HG02870 (cell line): ENCODE measurements at regions not wholly inside any gene's neighbourhood (a gene's known extent, or its start where the extent isn't known, plus 50 kb on each side); places are given as distances from the start of the nearest gene placed in this dataset.

Experiments
- ATAC-seq: cut with Tn5 transposase; IDR thresholded peaks from one replicate; pipeline ENCODE4 v1.9.1; 2021; ENCODE audit warnings: mild to moderate bottlenecking, moderate library complexity; ENCODE audit not compliant: unreplicated experiment

GRCh38 chr10:61157182-61157581 lies 213.2 kb upstream of the RHOBTB1 start:
- ATAC-seq: no peak

- ATAC-seq: no peak
Measured at GRCh38 chr10:61153771-61154170, 209.8 kb upstream of the RHOBTB1 start.

GRCh38 chr10:61151059-61151458 lies 207.1 kb upstream of the RHOBTB1 start:
- ATAC-seq: no peak

- no peak for ATAC-seq
Measured at GRCh38 chr10:61148451-61148850, 204.5 kb upstream of the RHOBTB1 start.

GRCh38 chr10:61142987-61143386 lies 199.0 kb upstream of the RHOBTB1 start:
- ATAC-seq: no peak

GRCh38 chr10:61140765-61141392 lies 196.9 kb upstream of the RHOBTB1 start:
- ATAC-seq: peak; percentile 63

GRCh38 chr10:61139592-61139953 lies 195.6 kb upstream of the RHOBTB1 start:
- ATAC-seq: no peak

- ATAC-seq: no peak
Measured at GRCh38 chr10:61138708-61139591, 195.0 kb upstream of the RHOBTB1 start.

- no peak for ATAC-seq
Measured at GRCh38 chr10:61136139-61136538, 192.2 kb upstream of the RHOBTB1 start.

GRCh38 chr10:61135276-61135721 lies 191.3 kb upstream of the RHOBTB1 start:
- ATAC-seq: peak; percentile 95

- ATAC-seq: no peak
Measured at GRCh38 chr10:61130366-61130765, 186.4 kb upstream of the RHOBTB1 start.

GRCh38 chr10:61128196-61128595 lies 184.2 kb upstream of the RHOBTB1 start:
- ATAC-seq: no peak

GRCh38 chr10:61125560-61126170 lies 181.7 kb upstream of the RHOBTB1 start:
- peak; percentile 77 for ATAC-seq

GRCh38 chr10:61124756-61125530 lies 181.0 kb upstream of the RHOBTB1 start:
- no peak for ATAC-seq

- ATAC-seq: peak; percentile 90
Measured at GRCh38 chr10:61120805-61121204, 176.8 kb upstream of the RHOBTB1 start.

GRCh38 chr10:61119573-61119972 lies 175.6 kb upstream of the RHOBTB1 start:
- no peak for ATAC-seq

GRCh38 chr10:61115897-61116296 lies 171.9 kb upstream of the RHOBTB1 start:
- no peak for ATAC-seq

GRCh38 chr10:61112771-61113170 lies 168.8 kb upstream of the RHOBTB1 start:
- no peak for ATAC-seq

GRCh38 chr10:61110936-61111335 lies 167.0 kb upstream of the RHOBTB1 start:
- no peak for ATAC-seq

GRCh38 chr10:61110188-61110844 lies 166.3 kb upstream of the RHOBTB1 start:
- no peak for ATAC-seq

GRCh38 chr10:61108915-61109314 lies 164.9 kb upstream of the RHOBTB1 start:
- no peak for ATAC-seq
